ENCODE measurements at regions not wholly inside any gene's neighbourhood (a gene's known extent, or its start where the extent isn't known, plus 50 kb on each side); places are given as distances from the start of the nearest gene placed in this dataset.

DNA sequence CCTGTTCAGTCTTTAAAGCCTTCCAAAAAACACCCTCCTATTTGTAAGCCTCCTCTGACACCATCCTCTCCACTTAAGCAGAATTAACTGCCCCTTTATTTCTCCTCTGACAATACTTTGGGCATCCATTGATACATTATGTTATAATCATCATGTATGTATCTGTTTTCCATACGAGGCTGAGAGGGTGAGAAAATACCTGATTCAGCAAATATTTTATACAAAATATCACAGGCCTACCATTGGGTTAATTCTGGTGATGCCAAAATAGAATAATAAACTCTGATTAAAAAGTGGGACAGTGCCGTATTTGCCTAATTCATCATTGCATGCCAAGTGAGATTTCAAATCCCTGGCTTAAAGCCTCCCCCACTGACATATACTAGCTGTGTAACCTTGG, 118.2 kb upstream of the ADAMTS9 start:
- no peak overlapping the region for H3K4me3 ChIP-seq (replicated peaks in 1 of 2; ENCODE audit: low read depth in 1 of 2, low read length in 2 of 2)
- H3K9ac ChIP-seq (ENCODE audit: low read length): no peak overlapping the region
- no peaks in the 10 kb centered on the region for H3K36me3 ChIP-seq (ENCODE audit: control insufficient read depth in 1 of 2, insufficient read depth in 2 of 2, low read length in 2 of 2)
- H2AFZ ChIP-seq (ENCODE audit: low read depth, low read length, poor library complexity, severe bottlenecking): no peak overlapping the region
- H3K4me2 ChIP-seq (ENCODE audit: low read length): no peak overlapping the region
- RAD21 ChIA-PET (ENCODE audit: low non-redundant PET in 1 of 2, low total read pairs in 2 of 2, uncharacterized antibody in 2 of 2, unreplicated experiment in 2 of 2): no interaction called here
- intact Hi-C loops (cut with micrococcal nuclease): no loop called here
- no peaks in the 10 kb centered on the region for H3K9me3 ChIP-seq (ENCODE audit: control insufficient read depth in 1 of 2, insufficient read depth in 1 of 2, low read depth in 1 of 2, low read length in 2 of 2)
- TF ChIP-seq CBX3 (IDR thresholded peaks at IDR 0.05; ENCODE audit: low read depth) (no peak), POLR2A (IDR thresholded peaks at IDR 0.05; ENCODE audit: borderline replicate concordance, extremely low read depth, insufficient read depth, insufficient read length) (no peak), TCF7L2 (IDR thresholded peaks at IDR 0.05; ENCODE audit: borderline replicate concordance, extremely low read depth, insufficient read depth, insufficient read length) (no peak), ELF1 (IDR thresholded peaks at IDR 0.05; ENCODE audit: borderline replicate concordance, low read depth) (no peak), SIN3A (IDR thresholded peaks at IDR 0.05; ENCODE audit: low read depth) (no peak), FOSL1 (IDR thresholded peaks at IDR 0.05; ENCODE audit: low read depth) (no peak), EGR1 (IDR thresholded peaks at IDR 0.05; ENCODE audit: low read depth) (no peak), CEBPB (IDR thresholded peaks at IDR 0.05; ENCODE audit: low read depth) (no peak), YY1 (IDR thresholded peaks at IDR 0.05; ENCODE audit: extremely low read depth, insufficient replicate concordance, low read depth, low read length) (no peak)
- TF ChIP-seq, protein P1, sequence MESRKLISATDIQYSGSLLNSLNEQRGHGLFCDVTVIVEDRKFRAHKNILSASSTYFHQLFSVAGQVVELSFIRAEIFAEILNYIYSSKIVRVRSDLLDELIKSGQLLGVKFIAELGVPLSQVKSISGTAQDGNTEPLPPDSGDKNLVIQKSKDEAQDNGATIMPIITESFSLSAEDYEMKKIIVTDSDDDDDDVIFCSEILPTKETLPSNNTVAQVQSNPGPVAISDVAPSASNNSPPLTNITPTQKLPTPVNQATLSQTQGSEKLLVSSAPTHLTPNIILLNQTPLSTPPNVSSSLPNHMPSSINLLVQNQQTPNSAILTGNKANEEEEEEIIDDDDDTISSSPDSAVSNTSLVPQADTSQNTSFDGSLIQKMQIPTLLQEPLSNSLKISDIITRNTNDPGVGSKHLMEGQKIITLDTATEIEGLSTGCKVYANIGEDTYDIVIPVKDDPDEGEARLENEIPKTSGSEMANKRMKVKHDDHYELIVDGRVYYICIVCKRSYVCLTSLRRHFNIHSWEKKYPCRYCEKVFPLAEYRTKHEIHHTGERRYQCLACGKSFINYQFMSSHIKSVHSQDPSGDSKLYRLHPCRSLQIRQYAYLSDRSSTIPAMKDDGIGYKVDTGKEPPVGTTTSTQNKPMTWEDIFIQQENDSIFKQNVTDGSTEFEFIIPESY (IDR thresholded peaks at IDR 0.05; ENCODE audit: extremely low read depth, insufficient replicate concordance, low read length): no peak
- TF ChIP-seq, protein P2, sequence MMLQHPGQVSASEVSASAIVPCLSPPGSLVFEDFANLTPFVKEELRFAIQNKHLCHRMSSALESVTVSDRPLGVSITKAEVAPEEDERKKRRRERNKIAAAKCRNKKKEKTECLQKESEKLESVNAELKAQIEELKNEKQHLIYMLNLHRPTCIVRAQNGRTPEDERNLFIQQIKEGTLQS (IDR thresholded peaks at IDR 0.05): no peak
- TF ChIP-seq, protein P3, sequence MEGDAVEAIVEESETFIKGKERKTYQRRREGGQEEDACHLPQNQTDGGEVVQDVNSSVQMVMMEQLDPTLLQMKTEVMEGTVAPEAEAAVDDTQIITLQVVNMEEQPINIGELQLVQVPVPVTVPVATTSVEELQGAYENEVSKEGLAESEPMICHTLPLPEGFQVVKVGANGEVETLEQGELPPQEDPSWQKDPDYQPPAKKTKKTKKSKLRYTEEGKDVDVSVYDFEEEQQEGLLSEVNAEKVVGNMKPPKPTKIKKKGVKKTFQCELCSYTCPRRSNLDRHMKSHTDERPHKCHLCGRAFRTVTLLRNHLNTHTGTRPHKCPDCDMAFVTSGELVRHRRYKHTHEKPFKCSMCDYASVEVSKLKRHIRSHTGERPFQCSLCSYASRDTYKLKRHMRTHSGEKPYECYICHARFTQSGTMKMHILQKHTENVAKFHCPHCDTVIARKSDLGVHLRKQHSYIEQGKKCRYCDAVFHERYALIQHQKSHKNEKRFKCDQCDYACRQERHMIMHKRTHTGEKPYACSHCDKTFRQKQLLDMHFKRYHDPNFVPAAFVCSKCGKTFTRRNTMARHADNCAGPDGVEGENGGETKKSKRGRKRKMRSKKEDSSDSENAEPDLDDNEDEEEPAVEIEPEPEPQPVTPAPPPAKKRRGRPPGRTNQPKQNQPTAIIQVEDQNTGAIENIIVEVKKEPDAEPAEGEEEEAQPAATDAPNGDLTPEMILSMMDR (IDR thresholded peaks at IDR 0.05 in 2 of 3, conservative IDR thresholded peaks at IDR 0.05 in 1 of 3; ENCODE audit: borderline replicate concordance in 1 of 3, insufficient read depth in 1 of 3, low read depth in 2 of 3, low read length in 2 of 3): no peak
- DNase-seq (ENCODE audit: low read depth, low spot score): no peak
- no peaks in the 10 kb centered on the region for H3K4me1 ChIP-seq (ENCODE audit: control insufficient read depth in 1 of 2, insufficient read depth in 2 of 2, low read length in 2 of 2)
- no TSS peak for BruUV-seq (replicated peaks)
- H3K79me2 ChIP-seq (ENCODE audit: insufficient read depth, low read length): no peaks in the 10 kb centered on the region
- CTCF ChIA-PET: no interaction called here
- no peak overlapping the region for H3K27ac ChIP-seq (ENCODE audit: low read depth, low read length)
- POLR2A ChIA-PET: no interaction called here
- ATAC-seq: no peak
- no peaks in the 10 kb centered on the region for H3K9me2 ChIP-seq (ENCODE audit: insufficient read depth)
- no peaks in the 10 kb centered on the region for H4K20me1 ChIP-seq (ENCODE audit: insufficient read depth)
- H3K27me3 ChIP-seq (ENCODE audit: insufficient read depth, low read length): peaks cover 35% of the 10 kb centered on the region
